SU-DHL-6 (cell line): ENCODE measurements at regions not wholly inside any gene's neighbourhood (a gene's known extent, or its start where the extent isn't known, plus 50 kb on each side); places are given as distances from the start of the nearest gene placed in this dataset.

ENCODE experiments used
- H2AFZ ChIP-seq: fragments of 200-600 bp; sonication (generic); 2 replicates; pipeline ENCODE4 v1.6.1; 2014; ENCODE audit warnings: low read depth, mild to moderate bottlenecking, moderate library complexity, mixed read lengths, antibody characterized with exemption, low read length; ENCODE audit not compliant: severe bottlenecking
- H3F3A ChIP-seq: fragments of 200-600 bp; shearing (Covaris generic); 2 replicates; pipeline ENCODE4 v1.6.0; 2016; ENCODE audit warnings: antibody characterized with exemption, mild to moderate bottlenecking; ENCODE audit not compliant: insufficient read depth
- H3K27ac ChIP-seq: fragments of 200-600 bp; sonication (generic); 2 replicates; pipeline ENCODE4 v1.5.1; 2016; ENCODE audit warnings: low read depth, mild to moderate bottlenecking, low read length, moderate library complexity, mixed read lengths
- H3K27me3 ChIP-seq: fragments of 200-600 bp; sonication (generic), shearing (Covaris generic); 2 replicates; pipeline ENCODE4 v1.6.0; 2014; ENCODE audit warnings: mild to moderate bottlenecking, low read length
- H3K36me3 ChIP-seq: fragments of 200-600 bp; sonication (generic); 2 replicates; pipeline ENCODE4 v1.6.1; 2014; ENCODE audit warnings: mild to moderate bottlenecking, low read length, mixed read lengths
- H3K4me2 ChIP-seq: fragments of 300-600, 200-600 bp; shearing (Covaris generic), sonication (generic); 2 replicates; pipeline ENCODE4 v1.6.0; 2014; ENCODE audit warnings: low read length, low read depth, mild to moderate bottlenecking; ENCODE audit not compliant: poor library complexity, severe bottlenecking
- H3K4me3 ChIP-seq: fragments of 200-600 bp; sonication (generic); 2 replicates; pipeline ENCODE4 v1.5.1; 2014; ENCODE audit warnings: antibody characterized with exemption, low read length, mild to moderate bottlenecking, mixed read lengths; ENCODE audit not compliant: insufficient read depth, poor library complexity, severe bottlenecking
- H3K79me2 ChIP-seq: fragments of 200-600 bp; sonication (generic); 2 replicates; pipeline ENCODE4 v1.6.1; 2014; ENCODE audit warnings: mild to moderate bottlenecking, low read length, moderate library complexity; ENCODE audit not compliant: insufficient read depth
- H3K9ac ChIP-seq: fragments of 200-600 bp; sonication (generic); 2 replicates; pipeline ENCODE4 v1.7.0; 2014; ENCODE audit warnings: mild to moderate bottlenecking, low read length
- H3K9me2 ChIP-seq: fragments of 200-600 bp; sonication (generic); replicated peaks from 2 replicates; pipeline ENCODE4 v1.6.1; 2014; ENCODE audit warnings: low read length; ENCODE audit not compliant: insufficient read depth
- H3K9me3 ChIP-seq: fragments of 200-600 bp; sonication (generic); 2 replicates; pipeline ENCODE4 v1.6.1; 2014; ENCODE audit warnings: low read length, mixed read lengths; ENCODE audit not compliant: insufficient read depth
- H4K20me1 ChIP-seq: fragments of 200-600 bp; sonication (generic); 2 replicates; pipeline ENCODE4 v1.6.1; 2014; ENCODE audit warnings: low read depth, mild to moderate bottlenecking, antibody characterized with exemption, low read length, moderate library complexity, mixed read lengths
- CTCF ChIP-seq: fragments of 200-600 bp; sonication (generic); IDR thresholded peaks from one replicate; pipeline ENCODE4 v1.5.1; 2017; ENCODE audit warnings: antibody characterized with exemption, mild to moderate bottlenecking, low read length, moderate library complexity; ENCODE audit not compliant: insufficient read depth, poor library complexity, severe bottlenecking
- EZH2phosphoT487 ChIP-seq: fragments of 200-600 bp; sonication (generic), shearing (Covaris generic); conservative IDR thresholded peaks from 2 replicates; pipeline ENCODE4 v1.6.1; 2018; ENCODE audit warnings: mild to moderate bottlenecking, antibody characterized with exemption, low read length, moderate library complexity, mixed read lengths

- H3K79me2 ChIP-seq = no peaks in the 10 kb centered on the region
- no peaks in the 10 kb centered on the region for H3K36me3 ChIP-seq
- H3K27ac ChIP-seq = no peak overlapping the region
Measured at GRCh38 chr16:54564841-54565240, 278.3 kb upstream of the IRX3 start.

GRCh38 chr16:54554581-54554980 lies 268.0 kb upstream of the IRX3 start:
- Histone ChIP-seq H3F3A (no peaks in the 10 kb centered on the region), H3K27ac (no peak overlapping the region)

More at GRCh38 chr16:54564841-54565240, 278.3 kb upstream of the IRX3 start:
- Histone ChIP-seq H3K9me2 (no peaks in the 10 kb centered on the region), H2AFZ (no peak overlapping the region), H4K20me1 (no peaks in the 10 kb centered on the region), H3K27me3 (no peaks in the 10 kb centered on the region), H3K4me3 (no peak overlapping the region), H3F3A (no peaks in the 10 kb centered on the region), H3K4me2 (no peak overlapping the region), H3K9ac (no peak overlapping the region), H3K9me3 (no peaks in the 10 kb centered on the region)
- TF ChIP-seq CTCF = no peak

GRCh38 chr16:54548281-54548680 lies 261.7 kb upstream of the IRX3 start:
- H3F3A ChIP-seq = no peaks in the 10 kb centered on the region
- no peak overlapping the region for H3K27ac ChIP-seq
- H3K27me3 ChIP-seq = no peaks in the 10 kb centered on the region
- no peaks in the 10 kb centered on the region for H3K9me2 ChIP-seq
- TF ChIP-seq CTCF (no peak), EZH2phosphoT487 (no peak)
- H3K36me3 ChIP-seq = no peaks in the 10 kb centered on the region
- no peaks in the 10 kb centered on the region for H4K20me1 ChIP-seq
- no peak overlapping the region for H3K4me2 ChIP-seq
- peaks cover 4% of the 10 kb centered on the region; the same call in 1 of the 2 replicates for H3K9me3 ChIP-seq
- H3K9ac ChIP-seq = no peak overlapping the region
- H2AFZ ChIP-seq = no peak overlapping the region
- H3K79me2 ChIP-seq = no peaks in the 10 kb centered on the region
- no peak overlapping the region for H3K4me3 ChIP-seq

More at GRCh38 chr16:54554581-54554980, 268.0 kb upstream of the IRX3 start:
- no peaks in the 10 kb centered on the region for H3K79me2 ChIP-seq
- no peaks in the 10 kb centered on the region for H3K27me3 ChIP-seq
- no peak overlapping the region for H3K4me2 ChIP-seq
- no peak overlapping the region for H3K4me3 ChIP-seq
- H4K20me1 ChIP-seq = no peaks in the 10 kb centered on the region
- H2AFZ ChIP-seq = no peak overlapping the region
- H3K9ac ChIP-seq = no peak overlapping the region
- no peaks in the 10 kb centered on the region for H3K36me3 ChIP-seq
- TF ChIP-seq CTCF (no peak), EZH2phosphoT487 (no peak)
- H3K9me3 ChIP-seq = peaks cover 4% of the 10 kb centered on the region; the same call in 1 of the 2 replicates
- no peaks in the 10 kb centered on the region for H3K9me2 ChIP-seq
